ENCODE measurements at regions not wholly inside any gene's neighbourhood (a gene's known extent, or its start where the extent isn't known, plus 50 kb on each side); places are given as distances from the start of the nearest gene placed in this dataset.

DNA sequence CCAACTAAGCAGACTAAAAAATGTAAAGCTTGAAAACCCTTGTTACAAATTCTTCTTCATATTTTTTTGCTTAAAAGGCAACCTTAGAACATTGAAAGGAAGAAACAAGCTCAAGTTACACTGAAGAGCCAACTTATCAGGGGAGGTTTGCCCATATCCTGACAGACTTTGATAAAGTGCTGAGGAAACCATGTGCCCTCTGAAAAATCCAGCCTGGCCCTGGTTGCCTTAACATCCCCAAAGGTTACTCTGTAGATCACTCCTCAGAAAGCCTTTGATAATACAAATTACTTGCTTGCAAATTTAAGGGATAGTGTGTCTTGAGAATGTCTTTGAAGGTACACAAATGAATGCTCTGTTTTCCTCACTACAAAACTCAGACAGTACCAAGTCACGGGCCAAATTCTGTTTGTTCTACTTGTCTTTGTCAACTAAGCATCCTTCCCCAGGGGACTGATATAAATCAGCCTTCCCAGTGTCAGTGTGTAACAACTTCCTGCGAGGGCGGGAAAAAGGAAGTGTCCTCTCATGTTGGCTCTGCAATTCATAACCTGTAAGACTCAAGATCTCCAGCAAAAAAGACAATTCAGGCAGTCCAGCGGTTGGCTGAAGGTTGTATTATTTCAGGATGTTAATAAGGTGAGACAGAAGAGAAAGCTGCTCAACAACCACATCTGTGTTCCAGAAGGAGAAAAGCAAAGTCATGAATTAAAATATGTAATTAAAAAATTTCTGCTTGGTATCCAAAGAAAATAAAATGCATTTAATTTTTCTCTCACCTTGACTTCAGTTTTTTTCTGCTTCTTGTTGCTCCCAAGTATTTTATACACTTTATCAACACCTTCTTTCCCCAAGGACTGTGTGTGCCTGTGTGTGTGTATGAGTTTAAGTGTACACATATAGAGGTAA, 199.9 kb downstream of the PIK3R1 start (continued):
- no peak for TF ChIP-seq MCM7 (IDR thresholded peaks at IDR 0.05)
- no peak for TF ChIP-seq HMGN3 (IDR thresholded peaks at IDR 0.05; ENCODE audit: borderline replicate concordance, extremely low read depth, insufficient read length, low read depth, low read length)
- TF ChIP-seq YY1 (IDR thresholded peaks at IDR 0.05; ENCODE audit: borderline replicate concordance in 1 of 3, control insufficient read depth in 1 of 3, extremely low read depth in 1 of 3, insufficient read depth in 3 of 3, insufficient read length in 1 of 3, insufficient replicate concordance in 2 of 3, low read depth in 1 of 3, low read length in 2 of 3), result no peak
- TF ChIP-seq SIRT6 (IDR thresholded peaks at IDR 0.05; ENCODE audit: low read depth, low read length), result no peak
- peak; percentile 38; the same call in 1 of the 2 replicates for TF ChIP-seq MAFF (IDR thresholded peaks at IDR 0.05; ENCODE audit: low read length)
- TF ChIP-seq ZNF696 (CRISPR knock-in tag; conservative IDR thresholded peaks at IDR 0.05), result no peak
- TF ChIP-seq, protein P1, sequence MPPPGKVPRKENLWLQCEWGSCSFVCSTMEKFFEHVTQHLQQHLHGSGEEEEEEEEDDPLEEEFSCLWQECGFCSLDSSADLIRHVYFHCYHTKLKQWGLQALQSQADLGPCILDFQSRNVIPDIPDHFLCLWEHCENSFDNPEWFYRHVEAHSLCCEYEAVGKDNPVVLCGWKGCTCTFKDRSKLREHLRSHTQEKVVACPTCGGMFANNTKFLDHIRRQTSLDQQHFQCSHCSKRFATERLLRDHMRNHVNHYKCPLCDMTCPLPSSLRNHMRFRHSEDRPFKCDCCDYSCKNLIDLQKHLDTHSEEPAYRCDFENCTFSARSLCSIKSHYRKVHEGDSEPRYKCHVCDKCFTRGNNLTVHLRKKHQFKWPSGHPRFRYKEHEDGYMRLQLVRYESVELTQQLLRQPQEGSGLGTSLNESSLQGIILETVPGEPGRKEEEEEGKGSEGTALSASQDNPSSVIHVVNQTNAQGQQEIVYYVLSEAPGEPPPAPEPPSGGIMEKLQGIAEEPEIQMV (tag; conservative IDR thresholded peaks at IDR 0.05; ENCODE audit: low read depth), result peak; percentile 27; the same call in 1 of the 2 replicates
- TF ChIP-seq, protein P2, sequence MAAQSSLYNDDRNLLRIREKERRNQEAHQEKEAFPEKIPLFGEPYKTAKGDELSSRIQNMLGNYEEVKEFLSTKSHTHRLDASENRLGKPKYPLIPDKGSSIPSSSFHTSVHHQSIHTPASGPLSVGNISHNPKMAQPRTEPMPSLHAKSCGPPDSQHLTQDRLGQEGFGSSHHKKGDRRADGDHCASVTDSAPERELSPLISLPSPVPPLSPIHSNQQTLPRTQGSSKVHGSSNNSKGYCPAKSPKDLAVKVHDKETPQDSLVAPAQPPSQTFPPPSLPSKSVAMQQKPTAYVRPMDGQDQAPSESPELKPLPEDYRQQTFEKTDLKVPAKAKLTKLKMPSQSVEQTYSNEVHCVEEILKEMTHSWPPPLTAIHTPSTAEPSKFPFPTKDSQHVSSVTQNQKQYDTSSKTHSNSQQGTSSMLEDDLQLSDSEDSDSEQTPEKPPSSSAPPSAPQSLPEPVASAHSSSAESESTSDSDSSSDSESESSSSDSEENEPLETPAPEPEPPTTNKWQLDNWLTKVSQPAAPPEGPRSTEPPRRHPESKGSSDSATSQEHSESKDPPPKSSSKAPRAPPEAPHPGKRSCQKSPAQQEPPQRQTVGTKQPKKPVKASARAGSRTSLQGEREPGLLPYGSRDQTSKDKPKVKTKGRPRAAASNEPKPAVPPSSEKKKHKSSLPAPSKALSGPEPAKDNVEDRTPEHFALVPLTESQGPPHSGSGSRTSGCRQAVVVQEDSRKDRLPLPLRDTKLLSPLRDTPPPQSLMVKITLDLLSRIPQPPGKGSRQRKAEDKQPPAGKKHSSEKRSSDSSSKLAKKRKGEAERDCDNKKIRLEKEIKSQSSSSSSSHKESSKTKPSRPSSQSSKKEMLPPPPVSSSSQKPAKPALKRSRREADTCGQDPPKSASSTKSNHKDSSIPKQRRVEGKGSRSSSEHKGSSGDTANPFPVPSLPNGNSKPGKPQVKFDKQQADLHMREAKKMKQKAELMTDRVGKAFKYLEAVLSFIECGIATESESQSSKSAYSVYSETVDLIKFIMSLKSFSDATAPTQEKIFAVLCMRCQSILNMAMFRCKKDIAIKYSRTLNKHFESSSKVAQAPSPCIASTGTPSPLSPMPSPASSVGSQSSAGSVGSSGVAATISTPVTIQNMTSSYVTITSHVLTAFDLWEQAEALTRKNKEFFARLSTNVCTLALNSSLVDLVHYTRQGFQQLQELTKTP (IDR thresholded peaks at IDR 0.05; ENCODE audit: low read depth in 1 of 2, partially characterized antibody in 2 of 2), result peak in 1 of 2 experiments; percentile 37
- TF ChIP-seq, protein P3, sequence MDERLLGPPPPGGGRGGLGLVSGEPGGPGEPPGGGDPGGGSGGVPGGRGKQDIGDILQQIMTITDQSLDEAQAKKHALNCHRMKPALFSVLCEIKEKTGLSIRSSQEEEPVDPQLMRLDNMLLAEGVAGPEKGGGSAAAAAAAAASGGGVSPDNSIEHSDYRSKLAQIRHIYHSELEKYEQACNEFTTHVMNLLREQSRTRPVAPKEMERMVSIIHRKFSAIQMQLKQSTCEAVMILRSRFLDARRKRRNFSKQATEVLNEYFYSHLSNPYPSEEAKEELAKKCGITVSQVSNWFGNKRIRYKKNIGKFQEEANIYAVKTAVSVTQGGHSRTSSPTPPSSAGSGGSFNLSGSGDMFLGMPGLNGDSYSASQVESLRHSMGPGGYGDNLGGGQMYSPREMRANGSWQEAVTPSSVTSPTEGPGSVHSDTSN (CRISPR knock-in tag; IDR thresholded peaks at IDR 0.05; ENCODE audit: low read depth), result no peak
- TF ChIP-seq, protein P3 (tag; conservative IDR thresholded peaks at IDR 0.05; ENCODE audit: low read depth), result peak; percentile 94
- TF ChIP-seq, protein P4, sequence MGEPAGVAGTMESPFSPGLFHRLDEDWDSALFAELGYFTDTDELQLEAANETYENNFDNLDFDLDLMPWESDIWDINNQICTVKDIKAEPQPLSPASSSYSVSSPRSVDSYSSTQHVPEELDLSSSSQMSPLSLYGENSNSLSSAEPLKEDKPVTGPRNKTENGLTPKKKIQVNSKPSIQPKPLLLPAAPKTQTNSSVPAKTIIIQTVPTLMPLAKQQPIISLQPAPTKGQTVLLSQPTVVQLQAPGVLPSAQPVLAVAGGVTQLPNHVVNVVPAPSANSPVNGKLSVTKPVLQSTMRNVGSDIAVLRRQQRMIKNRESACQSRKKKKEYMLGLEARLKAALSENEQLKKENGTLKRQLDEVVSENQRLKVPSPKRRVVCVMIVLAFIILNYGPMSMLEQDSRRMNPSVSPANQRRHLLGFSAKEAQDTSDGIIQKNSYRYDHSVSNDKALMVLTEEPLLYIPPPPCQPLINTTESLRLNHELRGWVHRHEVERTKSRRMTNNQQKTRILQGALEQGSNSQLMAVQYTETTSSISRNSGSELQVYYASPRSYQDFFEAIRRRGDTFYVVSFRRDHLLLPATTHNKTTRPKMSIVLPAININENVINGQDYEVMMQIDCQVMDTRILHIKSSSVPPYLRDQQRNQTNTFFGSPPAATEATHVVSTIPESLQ (CRISPR knock-in tag; IDR thresholded peaks at IDR 0.05), result no peak
- peak; percentile 30; the same call in 1 of the 2 replicates for TF ChIP-seq GATA2 (CRISPR knock-in tag; IDR thresholded peaks at IDR 0.05)
- TF ChIP-seq L3MBTL2 (IDR thresholded peaks at IDR 0.05), result peak; percentile 60
- no peak for TF ChIP-seq NR1H2 (CRISPR knock-in tag; IDR thresholded peaks at IDR 0.05)
- no peak for TF ChIP-seq MTF1 (CRISPR knock-in tag; IDR thresholded peaks at IDR 0.05; ENCODE audit: borderline replicate concordance)

All from K562 (cell line).